ENCODE measurements at regions not wholly inside any gene's neighbourhood (a gene's known extent, or its start where the extent isn't known, plus 50 kb on each side); places are given as distances from the start of the nearest gene placed in this dataset.

DNA sequence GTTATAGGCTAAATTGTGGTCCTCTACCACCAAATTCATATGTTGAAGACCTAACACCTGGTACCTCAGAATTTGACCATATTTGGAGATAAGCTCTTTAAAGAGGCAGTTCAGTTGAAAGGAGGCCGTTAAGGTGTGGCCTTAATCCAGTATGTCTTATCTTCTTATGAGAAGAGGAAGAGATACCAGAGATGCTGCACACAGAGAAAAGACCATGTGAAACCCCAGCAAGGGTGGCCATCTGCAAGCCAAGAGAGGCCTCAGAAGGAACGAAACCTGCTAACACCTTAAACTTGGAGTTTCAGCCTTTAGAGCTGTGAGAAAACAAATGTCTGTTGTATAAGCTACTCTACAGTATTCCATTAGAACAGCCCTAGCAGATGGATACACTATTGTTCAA, 528.1 kb upstream of the DCC start:
- TF ChIP-seq, protein P1, sequence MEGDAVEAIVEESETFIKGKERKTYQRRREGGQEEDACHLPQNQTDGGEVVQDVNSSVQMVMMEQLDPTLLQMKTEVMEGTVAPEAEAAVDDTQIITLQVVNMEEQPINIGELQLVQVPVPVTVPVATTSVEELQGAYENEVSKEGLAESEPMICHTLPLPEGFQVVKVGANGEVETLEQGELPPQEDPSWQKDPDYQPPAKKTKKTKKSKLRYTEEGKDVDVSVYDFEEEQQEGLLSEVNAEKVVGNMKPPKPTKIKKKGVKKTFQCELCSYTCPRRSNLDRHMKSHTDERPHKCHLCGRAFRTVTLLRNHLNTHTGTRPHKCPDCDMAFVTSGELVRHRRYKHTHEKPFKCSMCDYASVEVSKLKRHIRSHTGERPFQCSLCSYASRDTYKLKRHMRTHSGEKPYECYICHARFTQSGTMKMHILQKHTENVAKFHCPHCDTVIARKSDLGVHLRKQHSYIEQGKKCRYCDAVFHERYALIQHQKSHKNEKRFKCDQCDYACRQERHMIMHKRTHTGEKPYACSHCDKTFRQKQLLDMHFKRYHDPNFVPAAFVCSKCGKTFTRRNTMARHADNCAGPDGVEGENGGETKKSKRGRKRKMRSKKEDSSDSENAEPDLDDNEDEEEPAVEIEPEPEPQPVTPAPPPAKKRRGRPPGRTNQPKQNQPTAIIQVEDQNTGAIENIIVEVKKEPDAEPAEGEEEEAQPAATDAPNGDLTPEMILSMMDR (IDR thresholded peaks at IDR 0.05): no peak
- no peak for TF ChIP-seq POLR2A (IDR thresholded peaks at IDR 0.05)

Measured in uterus (tissue), 2 donors.